GM12892 (cell line): ENCODE measurements at regions not wholly inside any gene's neighbourhood (a gene's known extent, or its start where the extent isn't known, plus 50 kb on each side); places are given as distances from the start of the nearest gene placed in this dataset.

ENCODE experiments used
- POLR2A ChIP-seq: IDR thresholded peaks from 2 replicates; pipeline ENCODE4 v1.6.1; 2011; ENCODE audit warnings: low read depth, low read length, control low read depth
- POLR2AphosphoS5 ChIP-seq: IDR thresholded peaks from 2 replicates; pipeline ENCODE4 v1.6.1; 2011; ENCODE audit warnings: low read depth, low read length, control low read depth
- TAF1 ChIP-seq: IDR thresholded peaks from 2 replicates; pipeline ENCODE4 v1.6.1; 2011; ENCODE audit warnings: low read depth, mild to moderate bottlenecking, control low read depth, low read length, borderline replicate concordance

- TF ChIP-seq POLR2AphosphoS5 (no peak), POLR2A (no peak), TAF1 (no peak)
Observed at GRCh38 chrX:125762954-125763353, 403.1 kb downstream of the DCAF12L2 start.
